Right renal cortex interstitium (tissue), 3 donors: ENCODE measurements at regions not wholly inside any gene's neighbourhood (a gene's known extent, or its start where the extent isn't known, plus 50 kb on each side); places are given as distances from the start of the nearest gene placed in this dataset.
A peak's percentile ranks its signal among the peaks of the same experiment; 100 is the strongest.

ENCODE experiments used
- DNase-seq, 3 donors: peaks; one replicate each; pipeline ENCODE4 v3.0.0-alpha.2; 2013; ENCODE audit warnings: low read depth in 3 of 3, low spot score in 2 of 3

DNA sequence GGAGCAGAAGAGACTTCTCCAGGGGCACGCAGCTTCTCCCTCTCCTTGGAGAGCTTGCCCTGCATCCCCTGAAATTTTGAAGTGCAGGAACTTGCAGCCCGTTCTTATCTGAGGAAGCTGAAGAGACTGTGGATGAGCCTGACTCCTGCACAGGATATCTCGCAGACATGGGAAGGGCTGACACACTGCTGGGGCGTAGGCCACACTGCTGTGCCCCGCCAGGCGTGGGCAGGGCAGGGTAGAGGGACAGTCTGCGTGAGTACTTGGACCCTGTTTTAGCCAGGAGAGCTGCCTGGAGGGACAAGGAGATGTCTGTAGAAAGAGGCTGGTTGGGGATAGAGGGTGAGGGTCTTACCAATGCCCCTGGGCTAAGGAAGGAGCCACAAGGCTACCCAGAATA lies 353.7 kb upstream of the NBEA start:
- no peak for DNase-seq

DNA sequence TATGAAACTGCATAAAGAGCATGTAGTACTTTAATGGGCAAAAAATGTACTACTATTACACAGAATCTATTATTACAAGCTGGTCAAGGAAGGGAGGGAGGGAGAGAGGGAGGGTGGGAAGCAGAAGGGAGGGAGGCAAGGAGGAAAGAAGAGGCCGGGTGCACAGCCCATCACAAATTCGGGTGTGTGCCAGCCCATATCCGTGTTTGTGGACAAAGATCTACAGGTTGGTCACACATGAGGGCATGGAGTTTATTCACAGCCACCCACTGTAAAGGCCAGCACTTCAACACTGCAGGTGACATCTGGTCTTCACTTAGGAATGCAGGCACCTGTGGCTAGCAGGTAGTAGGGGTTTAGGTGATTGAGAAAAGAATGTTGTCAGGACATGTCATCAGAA lies 352.5 kb upstream of the NBEA start:
- no peak for DNase-seq

DNA sequence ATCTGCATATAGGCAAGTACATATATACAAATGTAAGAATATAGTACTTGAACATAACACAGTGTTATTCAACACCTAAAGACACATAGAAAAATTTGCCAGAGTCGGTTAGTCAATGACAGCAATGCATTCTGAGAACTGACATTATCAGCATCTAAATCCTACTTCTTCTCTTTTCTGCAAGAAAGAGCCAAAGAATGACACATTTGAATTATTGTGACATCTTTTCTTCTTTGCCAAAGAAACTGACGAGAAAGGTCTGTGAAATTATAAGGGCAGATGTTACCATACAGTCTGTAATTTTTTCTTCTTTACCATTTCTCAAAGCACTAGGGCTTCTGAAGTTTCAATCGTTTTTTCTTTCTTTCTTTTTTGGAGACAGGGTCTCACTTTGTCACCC lies 350.9 kb upstream of the NBEA start:
- DNase-seq = no peak

DNA sequence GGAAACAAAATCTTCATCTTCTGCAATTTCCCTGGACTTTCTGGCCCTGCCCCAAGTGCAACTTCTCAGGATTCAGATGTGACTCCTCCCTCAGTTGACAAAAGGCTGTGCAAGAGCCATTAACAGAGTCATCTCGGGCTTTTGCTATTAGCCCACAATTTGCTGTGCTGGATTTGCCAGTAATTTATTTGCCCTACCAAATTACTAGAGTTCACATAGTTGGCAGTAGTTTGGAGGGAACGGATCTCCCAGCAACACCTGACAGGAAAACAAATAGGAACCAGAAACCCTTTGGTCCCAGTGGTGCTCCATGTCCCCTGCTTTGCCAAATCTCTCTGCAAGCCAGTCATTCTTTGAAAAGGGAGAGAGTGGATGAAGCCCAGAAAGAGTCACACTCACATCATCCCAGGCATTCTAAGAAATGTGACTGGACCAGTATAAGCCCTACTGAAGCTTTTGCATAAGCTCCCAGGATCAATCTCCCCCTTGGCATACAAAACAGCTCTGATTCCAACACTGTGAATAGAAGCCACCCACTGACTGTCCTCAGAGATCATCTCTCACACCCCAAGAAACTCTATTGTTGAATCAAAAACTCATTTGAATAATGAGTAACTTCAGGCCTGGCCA lies 350.1 kb upstream of the NBEA start:
- no peak for DNase-seq

DNA sequence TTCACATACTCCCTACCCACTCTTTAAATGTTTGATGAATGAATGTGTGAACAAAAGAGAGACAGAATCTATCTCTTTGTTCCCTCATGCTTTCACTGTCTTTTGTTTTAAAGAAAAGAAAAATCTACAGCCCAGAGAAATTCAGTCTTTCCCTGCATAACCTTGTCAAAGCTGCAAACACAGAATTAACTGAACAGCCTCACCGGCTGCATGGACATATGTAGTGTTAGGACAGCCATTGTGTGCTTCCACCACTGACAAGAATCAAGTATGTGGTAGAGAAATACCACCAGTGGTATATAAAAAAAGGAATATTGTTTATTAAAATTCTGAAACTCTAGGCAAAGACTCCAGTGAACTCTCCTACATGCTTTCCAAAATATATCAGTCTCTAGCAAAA lies 348.4 kb upstream of the NBEA start:
- DNase-seq = no peak

DNA sequence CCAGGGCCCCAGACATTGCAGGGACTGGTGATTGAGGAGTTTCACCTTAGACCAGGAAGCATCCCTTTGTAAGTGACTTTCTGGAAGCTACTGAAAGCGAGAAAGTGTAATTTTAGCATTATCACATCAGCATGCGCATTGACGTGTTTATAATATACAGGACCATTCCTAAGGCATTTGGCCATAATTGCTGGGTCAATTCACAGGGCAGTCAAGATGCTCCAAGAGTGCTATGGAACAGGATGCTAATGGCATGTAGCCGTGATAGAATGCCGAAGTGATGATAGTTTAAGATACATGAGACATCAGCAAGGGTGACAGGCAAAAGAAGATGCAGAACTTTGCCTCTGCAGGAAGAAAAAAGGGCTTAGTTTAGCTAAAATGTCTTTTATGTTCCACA lies 347.6 kb upstream of the NBEA start:
- DNase-seq = no peak

DNA sequence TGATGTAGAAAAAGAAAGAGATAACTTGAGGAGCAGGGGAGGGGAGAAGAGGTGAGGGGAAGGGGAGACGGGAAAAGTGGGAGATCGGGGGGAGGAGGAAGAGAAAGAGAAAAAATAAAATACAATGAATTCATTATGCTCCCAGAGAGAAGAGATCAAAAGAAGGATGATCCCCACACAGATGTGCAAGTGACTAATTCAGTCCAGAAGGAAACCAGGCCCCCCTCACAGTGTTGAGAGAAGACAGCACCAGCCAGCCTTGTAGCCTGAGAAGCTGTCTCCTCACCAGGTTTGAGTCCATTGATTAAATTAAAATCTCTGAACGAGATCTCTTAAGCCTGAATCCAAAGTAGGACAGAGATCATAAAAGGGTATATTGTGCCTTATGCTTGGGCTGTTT lies 333.7 kb upstream of the NBEA start:
- no peak for DNase-seq

DNA sequence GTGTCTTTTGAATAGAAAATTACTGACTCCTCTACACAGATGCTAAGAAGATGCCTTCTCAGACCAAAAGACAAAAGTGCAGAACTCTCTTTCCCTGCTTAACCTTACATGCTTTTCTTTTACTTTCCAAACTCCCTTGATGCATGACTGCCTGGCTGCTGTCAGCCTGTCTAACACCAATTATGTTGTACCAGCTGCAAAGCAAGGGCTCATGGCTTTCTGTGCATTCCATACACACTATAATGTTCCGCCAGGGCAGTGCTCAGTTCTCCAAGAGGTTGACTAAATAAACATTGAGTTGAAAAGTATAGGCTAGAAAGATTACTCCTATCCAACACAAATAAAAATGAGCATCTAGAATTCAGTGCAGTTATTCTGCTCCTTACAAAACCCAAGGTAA lies 330.4 kb upstream of the NBEA start:
- peak in 1 of 3 donors; percentile 5 for DNase-seq

DNA sequence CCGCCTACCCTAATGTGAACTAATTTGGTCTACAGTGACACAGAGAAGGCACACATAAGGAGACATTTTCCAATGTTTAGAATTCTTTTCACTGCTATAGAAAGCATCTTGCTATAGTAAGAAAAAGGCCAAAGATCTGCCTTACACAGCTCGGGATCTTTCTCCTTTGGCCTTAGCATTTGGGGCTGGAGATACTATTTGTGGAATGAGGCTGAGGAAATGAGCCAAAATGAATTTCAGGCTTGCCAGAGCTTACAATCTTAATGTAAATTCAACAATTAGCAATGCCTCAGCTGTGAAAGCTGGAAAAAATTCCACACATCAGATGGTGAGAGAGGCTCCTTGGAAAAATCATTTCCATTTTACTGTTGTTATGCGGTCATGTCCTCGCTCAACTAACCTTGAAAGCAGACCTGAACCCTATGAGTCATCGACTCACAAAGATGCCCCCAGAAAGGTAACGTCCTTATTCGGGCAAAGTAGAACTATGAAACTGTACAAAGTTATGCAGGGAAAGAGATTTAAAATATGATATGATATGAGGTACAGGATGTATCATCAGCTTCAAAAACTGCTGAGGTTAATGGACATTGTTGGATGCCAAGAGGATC lies 324.5 kb upstream of the NBEA start:
- DNase-seq = no peak

DNA sequence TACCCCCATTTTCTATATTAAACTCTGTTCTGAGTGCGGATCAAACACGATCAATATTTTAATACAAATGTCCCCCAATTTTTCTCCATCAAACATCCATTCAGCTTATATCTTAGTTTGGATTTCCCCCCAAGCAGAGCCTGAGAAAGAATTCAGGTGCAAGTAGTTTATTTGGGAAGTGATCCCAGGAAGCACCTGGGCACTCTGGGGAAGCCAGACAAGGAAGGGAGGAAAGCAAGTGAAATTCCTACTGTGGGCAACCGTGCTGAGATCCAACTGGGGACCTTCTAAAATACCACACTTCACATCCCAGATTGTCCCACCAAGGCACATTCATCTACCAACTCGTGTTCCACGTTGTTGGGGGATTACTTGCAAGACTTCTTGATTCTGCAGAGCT lies 323.4 kb upstream of the NBEA start:
- no peak for DNase-seq

DNA sequence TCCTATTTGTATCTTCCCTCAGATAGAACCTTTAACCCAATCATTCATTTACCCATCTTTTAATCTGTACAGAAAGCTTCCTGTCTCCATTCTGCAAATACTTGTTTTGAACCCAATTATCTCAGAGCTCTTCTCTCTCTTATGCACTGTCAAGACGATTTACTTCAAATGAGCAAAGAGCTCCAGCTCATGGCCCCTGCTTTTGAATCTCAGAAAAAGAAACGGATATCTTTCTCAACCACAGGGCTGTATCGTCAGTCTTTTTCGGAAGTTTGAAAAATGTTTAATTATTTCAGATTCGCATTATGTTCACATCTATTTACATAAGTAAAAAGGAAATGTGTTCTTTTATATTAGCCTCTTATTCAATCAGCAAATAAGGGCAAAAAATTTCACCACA lies 322.7 kb upstream of the NBEA start:
- no peak for DNase-seq

DNA sequence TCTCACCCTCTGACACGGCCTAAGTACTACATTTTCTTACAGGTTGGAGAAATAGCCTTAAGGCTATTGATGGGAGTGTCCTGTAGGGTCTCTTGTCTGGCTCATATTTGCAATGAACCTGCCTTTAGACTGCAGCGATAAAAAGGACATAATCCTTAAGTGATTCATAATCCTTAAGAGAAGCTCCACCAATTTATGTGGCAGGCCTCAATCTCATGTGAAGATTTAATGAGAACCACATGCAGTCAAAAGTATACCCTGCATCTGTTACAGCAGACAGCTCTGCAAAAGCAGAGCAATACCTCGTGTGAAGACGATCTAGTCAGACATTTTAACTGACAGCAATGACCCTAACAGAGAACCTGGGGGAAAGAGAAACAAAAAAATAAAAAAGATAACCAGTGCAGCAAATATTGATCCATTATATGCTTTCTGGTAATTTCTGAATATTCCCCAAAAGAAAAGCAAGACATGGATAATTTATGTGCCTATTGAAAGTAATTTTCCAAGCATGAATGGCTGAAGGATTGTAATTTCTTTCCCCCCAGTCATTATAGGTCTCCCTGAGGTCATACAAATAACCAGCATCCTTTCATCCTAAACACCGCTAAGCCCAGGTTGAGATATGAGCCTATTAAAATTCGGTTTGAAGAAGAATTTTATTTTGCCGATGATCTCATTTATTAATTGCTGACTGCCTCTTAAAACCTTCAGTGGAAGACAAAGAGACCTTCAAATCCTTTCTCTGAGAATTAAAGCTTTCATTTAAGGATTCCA lies 321.8 kb upstream of the NBEA start:
- no peak for DNase-seq

DNA sequence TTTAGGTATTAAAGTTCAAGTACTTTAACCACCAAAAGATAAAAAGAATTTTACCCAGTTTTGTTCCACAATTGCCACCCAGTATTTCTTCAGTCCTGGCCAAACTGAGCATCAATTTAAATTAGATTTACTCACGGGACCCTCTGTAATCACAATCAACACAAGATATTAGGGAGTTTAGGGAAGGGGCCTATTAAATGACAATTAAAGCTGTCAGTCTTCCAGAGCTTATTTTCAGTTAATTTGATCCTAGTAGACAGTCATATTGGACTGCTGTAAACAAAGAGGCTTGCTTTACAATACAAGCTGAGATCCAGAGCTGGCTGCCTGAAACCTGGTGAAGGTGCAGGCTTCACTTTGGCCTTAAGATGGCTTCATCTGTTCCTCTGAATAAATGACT lies 321.2 kb upstream of the NBEA start:
- DNase-seq = no peak

DNA sequence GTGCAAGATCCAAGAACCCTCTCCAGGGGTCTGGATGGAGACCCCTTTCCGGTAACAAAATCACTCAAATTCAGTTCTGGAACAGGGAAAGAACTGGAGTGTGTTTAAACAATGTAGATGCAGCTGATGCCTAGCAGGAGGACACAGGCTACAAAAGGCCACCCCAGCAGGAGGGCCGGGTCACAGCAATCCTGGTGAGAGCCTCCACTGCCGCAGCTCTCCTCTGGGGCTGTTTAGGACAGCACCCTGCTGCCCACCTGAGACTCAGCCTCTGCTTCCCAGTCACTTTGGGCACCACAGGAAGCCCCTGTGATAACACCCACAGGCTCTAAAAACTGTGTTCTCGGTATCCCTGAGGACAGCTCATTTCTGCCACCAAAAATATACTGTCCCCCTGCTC lies 318.7 kb upstream of the NBEA start:
- no peak for DNase-seq

DNA sequence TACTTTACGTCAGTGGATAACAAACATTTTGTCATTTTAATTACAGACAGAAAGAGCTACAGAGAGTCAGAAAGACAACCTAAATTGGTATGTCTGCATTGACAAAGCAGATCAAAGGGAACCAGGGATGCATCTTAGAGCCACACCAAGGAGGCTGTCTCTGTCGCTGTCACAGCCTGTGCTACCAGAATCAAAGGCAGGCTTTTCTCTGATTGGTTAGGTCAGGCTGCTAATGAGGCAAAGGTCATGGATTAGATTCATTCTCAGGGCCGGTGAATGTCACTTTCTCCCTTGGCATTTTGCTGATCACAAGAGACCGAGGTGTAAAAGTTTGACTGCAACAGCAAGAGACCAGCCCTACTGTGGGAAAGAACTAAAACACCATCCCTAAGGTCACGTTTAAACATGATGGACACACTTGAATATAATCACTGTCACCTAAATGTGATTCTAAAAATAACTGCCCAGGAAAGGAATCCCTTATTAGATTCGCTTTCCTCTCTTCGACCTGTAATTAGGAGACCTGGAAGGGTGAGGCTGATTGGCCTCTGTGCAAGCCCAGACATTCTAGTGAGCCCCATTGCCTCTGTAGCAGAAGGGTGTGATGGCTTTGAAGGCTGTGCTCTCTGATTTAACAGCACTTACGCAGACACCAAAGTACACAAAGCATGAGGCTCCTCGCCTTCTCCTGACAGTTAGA lies 314.4 kb upstream of the NBEA start:
- no peak for DNase-seq

DNA sequence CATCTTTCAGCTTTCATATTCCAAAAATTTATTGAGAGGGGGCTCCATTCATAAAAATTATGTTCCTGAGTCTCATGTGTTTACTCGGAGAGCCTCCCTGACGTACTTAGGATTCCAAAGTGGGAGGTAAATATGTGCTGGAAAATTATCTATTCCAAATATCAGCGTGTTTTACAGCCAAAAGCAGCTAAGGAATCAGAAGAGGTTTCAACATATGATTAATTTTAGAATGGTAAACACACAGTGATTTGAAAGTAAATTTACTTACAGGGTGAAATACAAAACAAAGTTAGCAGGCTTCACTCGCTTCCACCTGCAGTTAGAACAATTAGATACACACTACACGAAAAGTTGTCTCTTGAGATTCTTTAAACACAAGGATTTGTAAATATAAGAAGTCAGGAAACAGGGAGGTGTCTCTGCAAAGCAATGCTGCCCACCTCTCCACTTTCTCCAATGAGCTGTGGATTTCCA lies 313.8 kb upstream of the NBEA start:
- DNase-seq = no peak

DNA sequence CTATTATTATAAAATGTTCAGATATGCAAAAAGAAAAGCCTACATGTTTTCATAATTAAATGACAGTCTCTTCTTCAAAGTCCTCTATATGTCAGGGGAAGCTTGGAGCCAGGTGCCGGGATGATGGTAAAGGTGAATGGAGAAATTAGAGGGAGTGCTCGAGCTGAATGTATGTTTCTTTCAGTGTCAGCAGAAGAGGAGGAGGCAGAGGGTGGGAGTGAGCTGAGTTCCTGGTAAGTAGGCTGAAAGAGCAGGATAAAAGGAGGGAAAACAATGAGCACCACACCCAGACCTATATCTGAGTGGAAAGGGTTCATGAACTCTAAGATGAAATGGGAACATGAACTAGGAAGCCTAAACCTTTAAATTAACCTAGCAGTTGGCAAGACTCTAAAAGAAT lies 307.6 kb upstream of the NBEA start:
- no peak for DNase-seq

DNA sequence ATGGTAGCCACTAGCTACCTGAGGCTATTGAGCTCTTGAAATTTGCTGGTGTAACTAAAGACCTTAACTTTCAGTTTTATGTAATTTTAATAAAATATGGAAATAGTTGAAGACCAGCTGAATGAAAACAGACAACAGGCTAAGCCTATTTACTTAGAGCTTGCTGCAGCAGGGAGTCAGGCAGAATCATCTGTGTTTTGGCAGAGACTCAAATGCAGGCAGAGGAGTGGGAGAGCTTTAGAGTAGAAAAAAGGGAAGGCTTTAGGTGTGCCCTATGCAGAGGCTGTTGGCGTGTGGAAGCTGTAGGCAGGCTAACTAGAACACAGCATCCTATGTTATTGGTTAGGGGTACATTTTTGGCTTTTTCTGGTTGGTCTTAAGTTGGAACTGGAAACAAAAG lies 304.9 kb upstream of the NBEA start:
- DNase-seq = no peak

DNA sequence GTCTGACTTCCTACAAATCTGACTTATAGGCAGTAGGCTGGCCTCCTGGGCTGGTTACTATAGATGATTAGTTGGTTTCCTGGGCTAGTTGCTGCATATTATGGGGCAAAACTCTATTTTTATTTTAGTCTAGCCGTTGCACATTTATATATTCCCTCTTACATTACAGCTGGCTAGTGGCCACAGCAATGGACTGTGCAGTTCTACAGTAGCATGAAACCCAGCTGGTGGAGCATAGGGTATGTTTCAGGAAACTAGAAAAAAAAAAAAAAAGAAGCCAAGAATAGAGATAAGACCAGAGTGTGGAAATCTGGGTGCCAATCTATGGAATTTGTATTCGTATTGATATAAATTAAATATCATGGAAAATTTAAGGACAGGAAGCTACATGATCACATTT lies 304.4 kb upstream of the NBEA start:
- no peak for DNase-seq

DNA sequence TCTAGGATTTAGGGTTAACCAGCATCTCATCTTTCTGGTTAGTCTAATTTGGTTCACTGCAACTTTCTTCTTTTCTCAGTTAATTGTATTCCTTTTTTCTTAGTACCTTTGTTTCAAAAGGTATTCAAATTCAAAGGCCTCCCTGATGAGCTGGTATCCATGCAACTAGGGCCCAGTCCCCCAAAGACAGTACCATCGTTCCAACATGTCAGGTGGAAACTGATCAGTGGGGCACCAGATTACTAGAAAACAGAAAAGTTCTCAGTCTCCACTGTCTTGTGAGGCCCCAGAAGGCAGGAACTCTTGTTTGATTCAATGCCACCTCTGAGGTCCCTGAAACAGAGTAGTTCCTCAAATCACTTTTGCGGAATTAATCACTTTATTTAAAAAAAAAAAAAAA lies 303.2 kb upstream of the NBEA start:
- no peak for DNase-seq

DNA sequence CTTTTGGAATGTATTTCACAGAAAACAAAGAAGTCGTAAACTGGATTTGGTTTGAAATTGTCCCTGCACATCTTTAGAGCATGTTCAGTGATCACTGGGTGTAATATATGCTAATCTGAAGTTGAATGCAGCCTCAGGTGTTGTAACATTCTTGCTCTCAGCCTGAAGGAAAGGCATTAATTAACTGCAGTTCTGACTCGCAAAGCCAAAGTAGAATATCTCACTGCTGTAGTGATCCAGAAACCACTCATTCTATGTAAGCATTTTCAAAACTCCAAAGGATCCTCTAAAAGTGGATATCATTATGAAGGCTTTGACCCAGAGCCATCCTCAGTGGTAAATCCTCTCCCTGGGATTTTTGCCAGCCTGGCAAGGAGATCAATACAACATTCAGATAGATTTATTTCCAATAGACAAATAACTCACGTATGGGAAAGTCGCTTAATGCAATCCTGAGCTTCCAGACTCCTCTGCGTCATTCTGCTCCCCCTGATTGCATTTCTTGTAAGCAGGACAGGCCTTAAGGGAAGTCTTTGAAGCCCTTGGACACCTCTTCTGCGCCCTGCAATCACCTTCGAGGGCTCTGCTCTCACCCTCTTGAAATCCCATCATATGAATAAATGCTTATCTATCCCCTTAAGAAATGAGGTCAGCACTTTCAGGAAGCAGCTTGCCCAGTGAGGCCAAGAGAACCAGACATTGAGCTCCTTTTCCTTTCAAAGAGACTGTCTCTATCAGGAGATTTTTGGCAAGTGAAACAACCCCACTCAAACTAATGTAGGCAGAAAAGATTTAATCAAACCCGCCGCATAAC lies 301.7 kb upstream of the NBEA start:
- no peak for DNase-seq
